ENCODE measurements at regions not wholly inside any gene's neighbourhood (a gene's known extent, or its start where the extent isn't known, plus 50 kb on each side); places are given as distances from the start of the nearest gene placed in this dataset.

DNA sequence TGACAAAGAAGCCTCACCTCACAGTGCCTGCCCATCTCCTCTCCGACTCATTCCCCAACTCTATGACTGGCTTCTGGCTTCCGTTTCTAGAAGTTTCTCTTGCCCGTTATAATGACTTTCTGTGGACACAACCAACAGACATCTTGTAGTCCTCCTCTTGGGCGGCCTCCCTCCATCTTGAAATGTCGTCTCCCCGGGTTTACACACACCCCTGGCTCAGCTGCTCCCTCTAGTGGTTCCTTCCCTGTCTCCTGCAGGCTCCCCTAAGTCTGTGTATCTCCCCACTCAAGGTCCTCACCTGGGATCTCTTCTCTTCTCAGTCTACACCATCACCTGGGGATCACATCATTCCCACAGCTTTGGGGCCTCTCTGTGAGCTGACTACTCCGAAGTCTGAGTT, 123.4 kb upstream of the NEBL start:
- no peaks in the 10 kb centered on the region for H3K27me3 ChIP-seq (ENCODE audit: control insufficient read depth in 2 of 2, insufficient read depth in 2 of 2, low read length in 2 of 2)
- Mint-ChIP-seq H3K4me1 (no peaks in the 10 kb centered on the region), H3K4me3 (no peak overlapping the region), H3K36me3 (no peaks in the 10 kb centered on the region), H3K27me3 (peaks cover 0 to 10% (median 0%) of the 10 kb centered on the region in 5 donors), H3K27ac (no peak overlapping the region), H3K9me3 (peaks cover 0 to 7% (median 0%) of the 10 kb centered on the region in 11 donors)
- no peaks in the 10 kb centered on the region for H3K4me1 ChIP-seq (ENCODE audit: control insufficient read depth in 2 of 2, insufficient read depth in 2 of 2, low read length in 2 of 2)
- intact Hi-C loops (cut with micrococcal nuclease) = no loop called here
- no peak overlapping the region for H3K27ac ChIP-seq (ENCODE audit: low read depth, low read length)
- H3K4me3 ChIP-seq (ENCODE audit: low read length) = no peak overlapping the region
- DNase-seq = no peak
- H3K9me3 ChIP-seq (ENCODE audit: control insufficient read depth in 2 of 3, low read length in 3 of 3) = no peaks in the 10 kb centered on the region
- H3K36me3 ChIP-seq (ENCODE audit: control insufficient read depth in 2 of 3, insufficient read depth in 3 of 3, low read length in 3 of 3) = no peaks in the 10 kb centered on the region
- no peak for ATAC-seq
- CTCF ChIA-PET = no interaction called here
- POLR2A ChIA-PET = no interaction called here

DNA sequence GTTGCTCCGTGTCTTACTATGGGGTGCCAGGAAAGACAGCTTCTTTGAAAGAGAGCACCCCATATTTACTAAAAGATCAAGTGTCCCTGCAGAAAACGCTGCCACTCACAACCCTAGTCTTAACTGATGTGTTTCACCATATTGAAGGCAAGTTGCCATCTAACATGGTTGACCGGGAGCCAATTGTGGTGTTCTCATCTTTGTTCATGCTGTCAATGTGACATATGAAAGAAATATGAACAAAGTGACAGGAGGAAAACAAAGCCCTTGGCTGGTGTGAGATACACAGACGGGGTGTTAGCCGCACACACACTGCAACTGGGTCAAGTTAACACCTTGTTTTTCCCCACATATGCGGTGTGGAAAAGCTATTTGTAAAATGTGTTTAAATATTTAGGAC, 122.3 kb upstream of the NEBL start:
- peaks cover 0 to 7% (median 0%) of the 10 kb centered on the region in 11 donors for H3K9me3 Mint-ChIP-seq
- no peaks in the 10 kb centered on the region for H3K36me3 ChIP-seq (ENCODE audit: control insufficient read depth in 2 of 3, insufficient read depth in 3 of 3, low read length in 3 of 3)
- H3K27me3 ChIP-seq (ENCODE audit: control insufficient read depth in 2 of 2, insufficient read depth in 2 of 2, low read length in 2 of 2) = no peaks in the 10 kb centered on the region
- no peak overlapping the region for H3K27ac ChIP-seq (ENCODE audit: low read depth, low read length)
- no peaks in the 10 kb centered on the region for H3K9me3 ChIP-seq (ENCODE audit: control insufficient read depth in 2 of 3, low read length in 3 of 3)
- no peak for DNase-seq
- H3K27ac Mint-ChIP-seq = no peak overlapping the region
- ATAC-seq = no peak
- no peak overlapping the region for H3K4me3 Mint-ChIP-seq
- POLR2A ChIA-PET = no interaction called here
- H3K4me1 ChIP-seq (ENCODE audit: control insufficient read depth in 2 of 2, insufficient read depth in 2 of 2, low read length in 2 of 2) = no peaks in the 10 kb centered on the region
- intact Hi-C loops (cut with micrococcal nuclease) = no loop called here
- no peak overlapping the region for H3K4me3 ChIP-seq (ENCODE audit: low read length)
- peaks cover 0 to 10% (median 0%) of the 10 kb centered on the region in 5 donors for H3K27me3 Mint-ChIP-seq
- CTCF ChIA-PET = no interaction called here
- H3K4me1 Mint-ChIP-seq = no peaks in the 10 kb centered on the region
- H3K36me3 Mint-ChIP-seq = no peaks in the 10 kb centered on the region

GRCh38 chr10:21015851-21016250, 118.7 kb upstream of the NEBL start:
- Mint-ChIP-seq H3K27ac (no peak overlapping the region), H3K4me1 (no peaks in the 10 kb centered on the region), H3K4me3 (no peak overlapping the region), H3K9me3 (peaks cover 0 to 6% (median 0%) of the 10 kb centered on the region in 11 donors), H3K36me3 (no peaks in the 10 kb centered on the region), H3K27me3 (peaks cover 0 to 5% (median 0%) of the 10 kb centered on the region in 5 donors)
- ChIA-PET CTCF (no interaction called here), POLR2A (no interaction called here)
- Histone ChIP-seq H3K27ac (ENCODE audit: low read depth, low read length) (no peak overlapping the region), H3K4me1 (ENCODE audit: control insufficient read depth in 2 of 2, insufficient read depth in 2 of 2, low read length in 2 of 2) (no peaks in the 10 kb centered on the region), H3K4me3 (ENCODE audit: low read length) (no peak overlapping the region), H3K27me3 (ENCODE audit: control insufficient read depth in 2 of 2, insufficient read depth in 2 of 2, low read length in 2 of 2) (no peaks in the 10 kb centered on the region), H3K9me3 (ENCODE audit: control insufficient read depth in 2 of 3, low read length in 3 of 3) (no peaks in the 10 kb centered on the region), H3K36me3 (ENCODE audit: control insufficient read depth in 2 of 3, insufficient read depth in 3 of 3, low read length in 3 of 3) (no peaks in the 10 kb centered on the region)
- DNase-seq = no peak
- no peak for ATAC-seq
- intact Hi-C loops (cut with micrococcal nuclease) = no loop called here

DNA sequence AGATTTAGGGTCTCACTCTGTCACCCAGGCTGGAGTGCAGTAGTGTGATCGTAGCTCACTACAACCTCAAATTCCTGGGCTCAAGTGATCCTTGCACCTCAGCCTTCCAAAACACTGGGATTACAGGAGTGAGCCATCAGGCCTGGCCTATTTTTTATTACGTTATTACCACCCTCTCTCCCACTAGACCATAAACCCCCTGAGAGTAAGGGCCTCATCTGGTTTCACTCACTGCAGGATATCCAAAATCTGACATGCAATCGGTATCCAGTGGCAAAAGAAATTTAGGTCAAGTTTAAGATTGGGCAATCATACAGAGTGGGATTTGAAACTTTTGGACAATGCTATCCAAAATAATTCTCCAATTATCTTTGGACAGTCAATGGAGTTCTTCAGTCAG, 117.0 kb upstream of the NEBL start:
- DNase-seq (no peak), ATAC-seq (no peak)
- POLR2A ChIA-PET = interaction anchor here (0.6 kb wide), 1 partner anchor 594 kb away, joined by 4 read pairs; no protein-coding TSS in a partner anchor
- intact Hi-C loops (cut with micrococcal nuclease) = no loop called here
- Histone ChIP-seq H3K27ac (ENCODE audit: low read depth, low read length) (no peak overlapping the region), H3K4me3 (ENCODE audit: low read length) (no peak overlapping the region), H3K9me3 (ENCODE audit: control insufficient read depth in 2 of 3, low read length in 3 of 3) (no peaks in the 10 kb centered on the region), H3K4me1 (ENCODE audit: control insufficient read depth in 2 of 2, insufficient read depth in 2 of 2, low read length in 2 of 2) (no peaks in the 10 kb centered on the region), H3K36me3 (ENCODE audit: control insufficient read depth in 2 of 3, insufficient read depth in 3 of 3, low read length in 3 of 3) (no peaks in the 10 kb centered on the region), H3K27me3 (ENCODE audit: control insufficient read depth in 2 of 2, insufficient read depth in 2 of 2, low read length in 2 of 2) (no peaks in the 10 kb centered on the region)
- Mint-ChIP-seq H3K27me3 (peaks cover 0 to 5% (median 0%) of the 10 kb centered on the region in 5 donors), H3K27ac (no peak overlapping the region), H3K4me1 (no peaks in the 10 kb centered on the region), H3K9me3 (peaks cover 0 to 2% (median 0%) of the 10 kb centered on the region in 11 donors), H3K36me3 (no peaks in the 10 kb centered on the region), H3K4me3 (no peak overlapping the region)
- CTCF ChIA-PET = no interaction called here

DNA sequence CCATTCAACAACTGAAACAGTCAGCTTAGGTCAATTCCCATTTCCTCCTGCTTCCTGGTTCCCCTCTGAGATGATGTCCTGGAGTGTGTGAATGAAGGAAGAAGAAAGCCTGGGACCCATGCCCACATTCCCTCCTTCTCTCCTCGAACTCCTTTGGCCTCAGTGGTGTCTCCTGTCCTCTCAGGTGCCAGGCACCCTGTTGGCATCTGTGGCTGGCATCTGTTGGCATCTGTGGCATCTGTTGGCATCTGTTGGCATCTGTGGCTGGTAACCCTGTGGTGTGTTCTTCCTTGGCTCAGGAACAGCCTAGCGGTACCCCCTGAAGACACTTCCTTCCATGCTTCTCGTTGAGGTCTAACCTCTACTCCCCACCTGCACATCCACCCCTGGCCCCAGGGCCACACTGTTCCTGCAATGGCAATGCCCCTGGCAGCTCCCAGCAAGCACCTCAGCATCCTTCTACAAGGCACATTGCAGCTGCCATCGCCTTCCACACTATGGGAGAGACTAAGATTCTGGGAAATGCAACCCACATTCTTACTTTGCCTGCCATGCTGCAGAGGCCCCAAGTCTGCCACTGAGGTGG, 114.4 kb upstream of the NEBL start:
- no peaks in the 10 kb centered on the region for H3K4me1 Mint-ChIP-seq
- H3K27me3 Mint-ChIP-seq = peaks cover 0 to 4% (median 0%) of the 10 kb centered on the region in 5 donors
- ATAC-seq (no peak), DNase-seq (no peak)
- Histone ChIP-seq H3K27me3 (ENCODE audit: control insufficient read depth in 2 of 2, insufficient read depth in 2 of 2, low read length in 2 of 2) (no peaks in the 10 kb centered on the region), H3K4me1 (ENCODE audit: control insufficient read depth in 2 of 2, insufficient read depth in 2 of 2, low read length in 2 of 2) (no peaks in the 10 kb centered on the region), H3K4me3 (ENCODE audit: low read length) (no peak overlapping the region), H3K36me3 (ENCODE audit: control insufficient read depth in 2 of 3, insufficient read depth in 3 of 3, low read length in 3 of 3) (no peaks in the 10 kb centered on the region), H3K27ac (ENCODE audit: low read depth, low read length) (no peak overlapping the region), H3K9me3 (ENCODE audit: control insufficient read depth in 2 of 3, low read length in 3 of 3) (no peaks in the 10 kb centered on the region)
- CTCF ChIA-PET = no interaction called here
- no peaks in the 10 kb centered on the region for H3K36me3 Mint-ChIP-seq
- intact Hi-C loops (cut with micrococcal nuclease) = no loop called here
- peaks cover 0 to 1% (median 0%) of the 10 kb centered on the region in 11 donors for H3K9me3 Mint-ChIP-seq
- POLR2A ChIA-PET = no interaction called here
- H3K4me3 Mint-ChIP-seq = no peak overlapping the region
- H3K27ac Mint-ChIP-seq = no peak overlapping the region

DNA sequence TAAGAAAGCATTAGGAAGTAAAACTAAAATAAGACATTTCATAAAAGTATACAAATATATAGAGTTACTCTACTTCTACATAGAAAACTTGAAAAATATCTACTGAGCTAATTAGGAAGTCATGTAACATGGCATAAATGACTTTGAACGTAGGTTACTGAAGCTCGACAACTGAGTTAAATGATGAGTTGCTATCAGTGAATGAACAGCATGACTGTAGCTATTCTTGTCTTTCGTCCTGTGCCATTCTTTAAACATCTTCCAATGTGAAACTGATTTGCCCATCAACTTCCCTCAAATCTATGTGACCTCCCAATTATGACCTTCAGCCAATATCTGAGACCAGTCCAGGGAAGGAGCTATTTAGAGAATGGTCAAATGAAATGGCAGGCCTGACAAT, 113.5 kb upstream of the NEBL start:
- Histone ChIP-seq H3K4me1 (ENCODE audit: control insufficient read depth in 2 of 2, insufficient read depth in 2 of 2, low read length in 2 of 2) (no peaks in the 10 kb centered on the region), H3K9me3 (ENCODE audit: control insufficient read depth in 2 of 3, low read length in 3 of 3) (no peaks in the 10 kb centered on the region), H3K36me3 (ENCODE audit: control insufficient read depth in 2 of 3, insufficient read depth in 3 of 3, low read length in 3 of 3) (no peaks in the 10 kb centered on the region), H3K4me3 (ENCODE audit: low read length) (no peak overlapping the region), H3K27me3 (ENCODE audit: control insufficient read depth in 2 of 2, insufficient read depth in 2 of 2, low read length in 2 of 2) (no peaks in the 10 kb centered on the region), H3K27ac (ENCODE audit: low read depth, low read length) (no peak overlapping the region)
- H3K4me1 Mint-ChIP-seq = no peaks in the 10 kb centered on the region
- no peak for DNase-seq
- peaks cover 0 to 1% (median 0%) of the 10 kb centered on the region in 11 donors for H3K9me3 Mint-ChIP-seq
- peaks cover 0 to 4% (median 0%) of the 10 kb centered on the region in 5 donors for H3K27me3 Mint-ChIP-seq
- ATAC-seq = no peak
- ChIA-PET CTCF (interaction anchor here (0.7 kb wide), 1 partner anchor 23 kb away, joined by 3 read pairs; no protein-coding TSS in a partner anchor), POLR2A (no interaction called here)
- intact Hi-C loops (cut with micrococcal nuclease) = no loop called here
- H3K36me3 Mint-ChIP-seq = no peaks in the 10 kb centered on the region
- H3K27ac Mint-ChIP-seq = no peak overlapping the region
- H3K4me3 Mint-ChIP-seq = no peak overlapping the region

- POLR2A ChIA-PET = no interaction called here
- peaks cover 0 to 4% (median 0%) of the 10 kb centered on the region in 5 donors for H3K27me3 Mint-ChIP-seq
- no peak overlapping the region for H3K27ac ChIP-seq (ENCODE audit: low read depth, low read length)
- H3K4me3 Mint-ChIP-seq = no peak overlapping the region
- H3K4me3 ChIP-seq (ENCODE audit: low read length) = no peak overlapping the region
- DNase-seq (no peak), ATAC-seq (no peak)
- no peaks in the 10 kb centered on the region for H3K36me3 Mint-ChIP-seq
- intact Hi-C loops (cut with micrococcal nuclease) = no loop called here
- peaks cover 0 to 4% (median 0%) of the 10 kb centered on the region in 7 donors for H3K4me1 Mint-ChIP-seq
- CTCF ChIA-PET = no interaction called here
- no peaks in the 10 kb centered on the region for H3K36me3 ChIP-seq (ENCODE audit: control insufficient read depth in 2 of 3, insufficient read depth in 3 of 3, low read length in 3 of 3)
- no peak overlapping the region for H3K27ac Mint-ChIP-seq
- no peaks in the 10 kb centered on the region for H3K27me3 ChIP-seq (ENCODE audit: control insufficient read depth in 2 of 2, insufficient read depth in 2 of 2, low read length in 2 of 2)
- no peaks in the 10 kb centered on the region for H3K9me3 ChIP-seq (ENCODE audit: control insufficient read depth in 2 of 3, low read length in 3 of 3)
- peaks cover 0 to 7% (median 0%) of the 10 kb centered on the region in 11 donors for H3K9me3 Mint-ChIP-seq
- no peaks in the 10 kb centered on the region for H3K4me1 ChIP-seq (ENCODE audit: control insufficient read depth in 2 of 2, insufficient read depth in 2 of 2, low read length in 2 of 2)
These were observed 106.2 kb upstream of the NEBL start for GRCh38 chr10:21003240-21003822.
